ENCODE measurements at regions not wholly inside any gene's neighbourhood (a gene's known extent, or its start where the extent isn't known, plus 50 kb on each side); places are given as distances from the start of the nearest gene placed in this dataset.

- no peak for ATAC-seq
- no peak for TF ChIP-seq ZC3H10 (CRISPR knock-in tag; IDR thresholded peaks at IDR 0.05)
- no peak for TF ChIP-seq CREB5 (CRISPR knock-in tag; IDR thresholded peaks at IDR 0.05; ENCODE audit: low read depth)
- TF ChIP-seq POU6F1 (CRISPR knock-in tag; IDR thresholded peaks at IDR 0.05; ENCODE audit: borderline replicate concordance, low read depth), result no peak
- no peak for TF ChIP-seq SNAI2 (CRISPR knock-in tag; IDR thresholded peaks at IDR 0.05)
- no peak for TF ChIP-seq BACH2 (CRISPR knock-in tag; IDR thresholded peaks at IDR 0.05; ENCODE audit: borderline replicate concordance)
- TF ChIP-seq ZFP3 (CRISPR knock-in tag; IDR thresholded peaks at IDR 0.05), result no peak
- TF ChIP-seq CSRNP3 (CRISPR knock-in tag; IDR thresholded peaks at IDR 0.05), result no peak
Observed at GRCh38 chr14:66065188-66065587, 421.0 kb upstream of the CCDC196 start.

- TF ChIP-seq ISL1 (CRISPR knock-in tag; IDR thresholded peaks at IDR 0.05) (no peak), TSHZ2 (CRISPR knock-in tag; IDR thresholded peaks at IDR 0.05) (no peak), ZNF8 (CRISPR knock-in tag; IDR thresholded peaks at IDR 0.05) (no peak), ARNTL (CRISPR knock-in tag; IDR thresholded peaks at IDR 0.05; ENCODE audit: borderline replicate concordance, low read depth) (no peak)
- ATAC-seq, result no peak
Observed at GRCh38 chr14:66066981-66067776, 419.0 kb upstream of the CCDC196 start.

GRCh38 chr14:66069036-66069435, 417.1 kb upstream of the CCDC196 start:
- TF ChIP-seq CREB5 (CRISPR knock-in tag; IDR thresholded peaks at IDR 0.05; ENCODE audit: low read depth) (no peak), ZNF8 (CRISPR knock-in tag; IDR thresholded peaks at IDR 0.05) (no peak), BACH2 (CRISPR knock-in tag; IDR thresholded peaks at IDR 0.05; ENCODE audit: borderline replicate concordance) (no peak)
- no peak for ATAC-seq

GRCh38 chr14:66069830-66070541, 416.2 kb upstream of the CCDC196 start:
- TF ChIP-seq ARNTL (CRISPR knock-in tag; IDR thresholded peaks at IDR 0.05; ENCODE audit: borderline replicate concordance, low read depth) (no peak), ZFP30 (CRISPR knock-in tag; IDR thresholded peaks at IDR 0.05) (no peak), CSRNP3 (CRISPR knock-in tag; IDR thresholded peaks at IDR 0.05) (no peak)
- no peak for ATAC-seq

Data from SK-N-SH treated with all-trans-retinoic acid at 6 μM for 48 hours (cell line).